T-helper 2 cell treated with Interferon-gamma antibody and Interleukin-4, amounts not matched to agents 5 μg/mL and 100 μg/mL, for 36 hours (primary cell): ENCODE measurements at regions not wholly inside any gene's neighbourhood (a gene's known extent, or its start where the extent isn't known, plus 50 kb on each side); places are given as distances from the start of the nearest gene placed in this dataset.
"Not testable (repeated sequence)": the region's sequence is repeated elsewhere in the genome, so short reads cannot be mapped to it uniquely, and the experiment has no call there.

ENCODE experiments used
- DNase-seq: peaks from one replicate; pipeline ENCODE4 v3.0.0; 2021; ENCODE audit warnings: low spot score
- H3K27ac Mint-ChIP-seq: one replicate; pipeline ENCODE4 v1.8.0; 2021; ENCODE audit warnings: mild to moderate bottlenecking, mixed read lengths
- H3K27me3 Mint-ChIP-seq: one replicate; pipeline ENCODE4 v1.8.0; 2021; ENCODE audit warnings: low read depth, mixed read lengths
- H3K36me3 Mint-ChIP-seq: one replicate; pipeline ENCODE4 v1.8.0; 2021; ENCODE audit warnings: low read depth, mixed read lengths
- H3K4me1 Mint-ChIP-seq: one replicate; pipeline ENCODE4 v1.8.0; 2021; ENCODE audit warnings: low read depth, mixed read lengths
- H3K4me3 Mint-ChIP-seq: one replicate; pipeline ENCODE4 v1.8.0; 2022; ENCODE audit warnings: mild to moderate bottlenecking, moderate library complexity, mixed read lengths
- H3K9me3 Mint-ChIP-seq: one replicate; pipeline ENCODE4 v1.8.0; 2021; ENCODE audit warnings: mixed read lengths

DNA sequence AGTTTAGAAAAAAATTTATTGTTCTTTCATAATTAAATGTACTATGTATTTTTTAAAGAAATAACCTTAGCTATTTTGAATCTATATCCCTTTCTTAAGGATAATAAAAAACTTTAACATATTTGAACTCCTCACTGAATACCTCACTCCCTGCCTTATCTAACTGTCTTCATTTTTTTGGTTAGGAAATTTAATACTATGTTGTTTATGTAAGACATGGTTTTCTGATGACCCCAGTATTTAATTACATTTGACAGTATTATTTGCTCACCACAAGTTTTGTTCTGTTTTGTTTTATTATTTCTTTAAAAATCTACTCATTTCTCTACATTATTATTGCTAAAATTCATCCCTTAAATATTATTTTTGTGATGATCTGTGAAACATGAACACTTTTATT is 394.4 kb upstream of the ADGRB3 start:
- peaks cover 4% of the 10 kb centered on the region for H3K9me3 Mint-ChIP-seq
- no peak overlapping the region for H3K4me3 Mint-ChIP-seq
- no peak for DNase-seq
- H3K36me3 Mint-ChIP-seq: no peaks in the 10 kb centered on the region
- no peaks in the 10 kb centered on the region for H3K4me1 Mint-ChIP-seq
- H3K27ac Mint-ChIP-seq: no peak overlapping the region
- no peaks in the 10 kb centered on the region for H3K27me3 Mint-ChIP-seq

DNA sequence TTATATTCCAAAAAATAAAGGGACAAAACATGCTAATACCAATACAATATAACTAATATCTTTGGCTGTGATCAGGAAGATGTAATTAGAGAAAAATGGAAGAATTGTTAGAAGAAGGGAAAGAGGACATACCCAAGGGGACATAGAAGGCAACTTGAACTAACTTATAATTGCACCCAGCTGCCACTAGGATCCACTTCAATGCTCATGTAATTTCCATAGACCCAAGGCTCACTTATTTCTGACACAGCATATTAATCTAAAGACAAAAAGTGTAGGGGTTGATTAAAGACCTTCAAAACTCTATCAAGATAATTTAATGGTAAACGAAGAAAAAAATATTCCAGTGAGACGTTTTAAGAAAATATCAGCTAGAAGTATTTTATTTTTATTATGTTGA is 396.0 kb upstream of the ADGRB3 start:
- Mint-ChIP-seq H3K4me3 (no peak overlapping the region), H3K9me3 (peaks cover 3% of the 10 kb centered on the region), H3K27ac (no peak overlapping the region), H3K4me1 (no peaks in the 10 kb centered on the region), H3K36me3 (no peaks in the 10 kb centered on the region), H3K27me3 (no peaks in the 10 kb centered on the region)
- no peak for DNase-seq

DNA sequence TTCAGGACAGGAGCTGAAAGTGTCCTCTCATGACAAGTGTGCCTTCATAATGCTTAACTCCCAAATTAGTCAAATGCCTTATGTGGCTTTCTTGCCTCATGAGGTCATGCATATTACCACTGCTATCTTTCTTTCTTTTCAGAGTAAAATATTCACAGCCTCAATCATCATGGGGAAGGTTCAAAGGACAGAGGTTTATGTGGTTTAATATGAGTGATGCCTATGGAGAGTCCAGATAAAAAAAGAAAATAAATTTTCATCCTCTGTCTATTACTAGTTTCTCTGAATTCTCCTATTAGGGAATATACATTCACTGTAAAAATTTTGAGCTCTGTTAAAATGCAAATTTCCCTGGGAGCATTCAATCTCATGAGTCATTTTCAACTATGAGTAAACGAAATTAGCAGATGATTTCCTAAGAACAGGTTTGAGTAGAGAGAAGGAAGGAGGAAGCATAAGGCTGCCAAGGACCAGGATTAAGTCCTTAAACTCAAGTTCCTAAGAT is 396.9 kb upstream of the ADGRB3 start:
- Mint-ChIP-seq H3K27ac (no peak overlapping the region), H3K4me3 (no peak overlapping the region), H3K4me1 (no peaks in the 10 kb centered on the region), H3K36me3 (no peaks in the 10 kb centered on the region), H3K27me3 (no peaks in the 10 kb centered on the region), H3K9me3 (no peaks in the 10 kb centered on the region)
- no peak for DNase-seq

DNA sequence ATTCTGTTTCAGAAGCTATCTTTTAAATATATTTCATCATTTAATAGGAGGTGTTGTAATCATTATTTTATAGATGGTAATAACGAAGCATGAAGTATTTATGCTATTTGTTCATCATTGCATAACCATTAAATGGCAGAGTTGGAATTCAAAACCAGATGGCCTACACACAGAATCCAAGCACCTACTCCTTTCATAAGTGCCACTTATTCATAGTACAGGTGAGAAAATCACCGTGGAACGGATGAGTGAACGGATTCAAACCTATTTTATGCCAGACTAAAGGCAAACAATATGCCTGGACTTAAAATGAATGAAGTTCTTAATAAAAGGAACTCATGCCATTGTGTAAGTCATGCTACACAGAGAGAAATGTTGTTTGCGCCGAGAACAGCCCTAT is 397.9 kb upstream of the ADGRB3 start:
- no peak overlapping the region for H3K27ac Mint-ChIP-seq
- no peaks in the 10 kb centered on the region for H3K27me3 Mint-ChIP-seq
- H3K4me1 Mint-ChIP-seq: no peaks in the 10 kb centered on the region
- no peaks in the 10 kb centered on the region for H3K9me3 Mint-ChIP-seq
- H3K36me3 Mint-ChIP-seq: no peaks in the 10 kb centered on the region
- no peak for DNase-seq
- H3K4me3 Mint-ChIP-seq: no peak overlapping the region

DNA sequence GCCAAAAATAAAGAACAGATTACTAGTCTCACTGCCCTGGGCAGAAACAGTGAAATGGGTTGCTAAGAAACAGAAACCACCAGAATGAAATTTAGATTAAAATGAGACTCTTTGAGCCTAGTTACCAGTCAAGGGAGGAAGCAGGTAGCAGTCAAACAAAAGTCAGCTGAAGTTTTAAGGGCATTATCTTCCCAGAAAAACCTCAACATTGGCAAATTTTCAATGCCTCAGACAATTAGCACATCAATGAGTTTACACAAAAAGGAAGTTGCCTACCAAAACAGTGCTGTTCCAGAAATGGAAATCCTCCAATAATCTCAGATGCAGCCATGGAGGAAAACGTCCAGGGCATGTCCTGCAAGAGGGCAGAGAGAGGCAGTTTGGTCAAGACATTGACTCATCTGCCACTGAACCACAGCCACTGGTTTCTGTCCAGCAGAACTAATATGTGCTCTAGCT is 399.7 kb upstream of the ADGRB3 start:
- Mint-ChIP-seq H3K4me1 (no peaks in the 10 kb centered on the region), H3K27me3 (no peaks in the 10 kb centered on the region), H3K9me3 (no peaks in the 10 kb centered on the region), H3K4me3 (no peak overlapping the region), H3K27ac (no peak overlapping the region), H3K36me3 (no peaks in the 10 kb centered on the region)
- DNase-seq: no peak

DNA sequence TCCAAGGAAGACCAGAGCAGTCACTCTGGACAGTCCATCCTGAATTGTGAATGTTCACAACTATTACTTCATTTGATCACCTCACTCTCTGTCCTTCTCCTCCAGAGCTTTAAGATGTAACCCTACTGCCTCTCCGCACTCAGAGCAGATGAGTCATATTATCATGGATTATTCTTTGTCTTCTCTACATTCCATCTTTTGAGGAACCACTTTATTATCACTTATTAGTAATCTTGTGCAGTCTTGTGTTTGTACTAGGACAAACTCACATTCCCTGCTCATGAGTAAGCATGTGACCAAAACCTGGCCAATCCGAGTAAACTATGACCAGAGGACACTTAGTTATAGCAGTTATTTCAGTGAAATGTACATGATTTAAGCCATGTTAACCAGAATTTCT is 401.5 kb upstream of the ADGRB3 start:
- no peak for DNase-seq
- Mint-ChIP-seq H3K4me3 (no peak overlapping the region), H3K27ac (no peak overlapping the region), H3K36me3 (no peaks in the 10 kb centered on the region), H3K9me3 (no peaks in the 10 kb centered on the region), H3K27me3 (no peaks in the 10 kb centered on the region), H3K4me1 (no peaks in the 10 kb centered on the region)

DNA sequence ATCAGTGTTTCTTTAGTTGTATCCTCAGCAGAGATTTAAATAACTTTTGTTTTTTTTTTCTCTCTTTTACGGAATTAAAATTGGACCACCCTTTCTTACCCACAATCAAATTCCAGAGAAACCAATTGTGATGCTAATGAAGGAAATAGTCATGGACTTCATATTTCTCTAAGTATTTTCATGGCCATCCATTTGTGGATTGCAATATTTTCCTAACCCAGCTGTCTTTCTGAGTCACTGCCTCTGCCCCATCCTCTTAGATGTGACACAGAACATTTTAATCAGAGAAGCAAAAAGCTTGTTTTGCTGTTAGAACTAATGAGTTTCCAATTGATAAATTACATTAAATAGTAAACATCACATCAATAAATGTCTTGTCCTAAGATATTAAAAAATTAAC is 405.5 kb upstream of the ADGRB3 start:
- no peak for DNase-seq
- Mint-ChIP-seq H3K27me3 (no peaks in the 10 kb centered on the region), H3K36me3 (no peaks in the 10 kb centered on the region), H3K9me3 (peaks cover 6% of the 10 kb centered on the region), H3K27ac (no peak overlapping the region), H3K4me3 (no peak overlapping the region), H3K4me1 (no peaks in the 10 kb centered on the region)

DNA sequence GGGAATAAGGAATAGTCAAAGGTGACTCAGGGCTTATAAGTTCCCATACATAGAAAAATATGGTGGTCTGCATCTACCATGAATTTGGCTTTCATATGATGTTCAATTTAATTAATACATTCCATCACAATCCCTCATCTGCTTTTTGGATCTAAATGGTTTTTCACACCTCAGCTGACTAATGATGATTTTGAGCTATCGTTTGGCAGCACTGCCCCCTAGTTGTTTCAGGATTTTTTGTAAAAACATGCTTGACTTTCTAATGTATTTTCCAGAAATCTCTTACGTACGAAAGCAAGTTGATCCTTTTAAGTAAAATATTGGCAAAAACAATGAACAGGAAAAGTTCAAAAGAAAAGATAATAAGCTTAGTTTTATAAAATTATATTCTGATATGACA is 408.6 kb upstream of the ADGRB3 start:
- Mint-ChIP-seq H3K36me3 (no peaks in the 10 kb centered on the region), H3K9me3 (peaks cover 10% of the 10 kb centered on the region), H3K27ac (no peak overlapping the region), H3K4me3 (no peak overlapping the region), H3K4me1 (no peaks in the 10 kb centered on the region), H3K27me3 (no peaks in the 10 kb centered on the region)
- no peak for DNase-seq

DNA sequence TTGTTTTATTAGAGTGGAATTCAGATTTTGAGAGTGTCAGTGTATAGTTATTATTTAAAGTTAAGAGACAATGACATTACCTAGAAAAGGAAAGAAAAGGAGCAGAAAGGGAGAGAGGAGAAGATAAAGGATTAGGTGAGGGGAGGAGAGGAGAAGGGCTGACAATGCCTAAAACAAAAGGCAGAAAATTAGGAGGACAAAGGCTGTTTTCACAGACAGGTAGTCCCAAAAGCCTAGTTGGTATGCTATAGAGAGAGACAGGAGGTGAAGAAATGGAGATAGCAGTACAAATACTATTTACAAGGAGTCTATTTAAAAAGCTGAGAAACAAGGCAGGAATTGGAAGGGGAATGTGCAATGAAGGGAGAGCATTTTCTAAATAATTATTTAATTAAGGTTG is 409.4 kb upstream of the ADGRB3 start:
- H3K27me3 Mint-ChIP-seq: no peaks in the 10 kb centered on the region
- DNase-seq: no peak
- H3K36me3 Mint-ChIP-seq: no peaks in the 10 kb centered on the region
- no peak overlapping the region for H3K27ac Mint-ChIP-seq
- H3K4me3 Mint-ChIP-seq: no peak overlapping the region
- no peaks in the 10 kb centered on the region for H3K4me1 Mint-ChIP-seq
- H3K9me3 Mint-ChIP-seq: peaks cover 10% of the 10 kb centered on the region

DNA sequence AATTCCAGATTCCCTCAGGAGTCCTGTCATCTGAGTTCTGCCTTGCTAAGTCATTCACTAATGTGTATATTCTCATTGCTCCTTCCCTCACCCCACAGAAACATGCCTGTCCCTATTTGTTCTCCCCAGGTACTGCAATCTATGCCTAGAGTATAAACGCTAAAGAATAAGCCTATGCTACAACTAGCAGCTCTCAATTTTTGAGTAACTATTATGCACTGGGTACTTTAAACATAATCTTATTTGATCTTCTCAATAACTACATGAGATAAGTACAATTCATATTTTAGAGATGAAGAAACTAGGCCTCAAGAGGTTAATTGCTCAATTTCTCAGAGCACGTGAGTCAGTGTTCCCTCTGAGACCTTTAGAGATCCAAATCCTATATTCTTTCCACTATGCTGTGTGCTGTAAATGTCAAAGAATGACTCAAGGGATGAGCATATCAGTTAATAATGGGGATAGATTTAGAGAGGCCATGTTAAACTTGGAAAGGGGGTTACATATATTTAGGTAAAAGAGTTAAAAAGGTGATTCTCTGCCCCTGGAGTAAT is 423.8 kb upstream of the ADGRB3 start:
- Mint-ChIP-seq H3K27me3 (no peaks in the 10 kb centered on the region), H3K27ac (no peak overlapping the region), H3K4me1 (no peaks in the 10 kb centered on the region), H3K4me3 (no peak overlapping the region), H3K36me3 (no peaks in the 10 kb centered on the region), H3K9me3 (peaks cover 28% of the 10 kb centered on the region)
- no peak for DNase-seq

DNA sequence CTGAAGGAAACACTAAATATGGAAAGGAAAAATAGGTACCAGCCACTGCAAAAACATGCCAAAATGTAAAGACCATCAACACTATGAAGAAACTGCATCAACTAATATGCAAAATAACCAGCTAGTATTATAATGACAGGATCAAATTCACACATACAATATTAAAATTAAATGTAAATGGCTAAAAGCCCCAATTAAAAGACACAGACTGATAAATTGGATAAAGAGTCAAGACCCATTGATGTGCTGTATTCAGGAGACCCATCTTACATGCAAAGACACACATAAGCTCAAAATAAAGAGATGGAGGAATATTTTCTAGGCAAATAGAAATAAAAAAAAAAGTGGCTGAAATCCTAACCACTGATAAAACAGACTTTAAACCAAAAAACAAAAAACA is 427.5 kb upstream of the ADGRB3 start:
- not testable (repeated sequence) for H3K27me3 Mint-ChIP-seq, DNase-seq, H3K4me1 Mint-ChIP-seq, H3K4me3 Mint-ChIP-seq, H3K27ac Mint-ChIP-seq, H3K36me3 Mint-ChIP-seq
- H3K9me3 Mint-ChIP-seq: peaks cover 29% of the 10 kb centered on the region

DNA sequence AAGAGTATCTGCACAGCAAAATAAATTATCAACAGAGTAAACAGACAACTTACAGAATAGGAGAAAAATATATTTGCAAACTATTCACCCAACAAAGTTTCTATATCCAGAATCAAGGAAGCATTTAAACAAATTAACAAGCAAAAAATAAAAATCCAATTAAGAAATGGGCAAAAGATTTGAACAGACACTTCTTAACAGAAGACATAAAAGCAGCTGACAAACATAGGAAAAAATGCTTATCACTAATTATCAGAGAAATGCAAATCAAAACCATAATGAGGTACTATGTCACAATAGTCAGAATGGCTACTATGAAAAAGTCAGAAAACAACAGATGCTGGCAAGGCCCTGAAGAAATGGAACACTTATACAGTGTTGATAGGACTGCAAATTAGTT is 434.2 kb upstream of the ADGRB3 start:
- H3K27me3 Mint-ChIP-seq: no peaks in the 10 kb centered on the region
- no peaks in the 10 kb centered on the region for H3K4me1 Mint-ChIP-seq
- no peak for DNase-seq
- no peaks in the 10 kb centered on the region for H3K36me3 Mint-ChIP-seq
- peaks cover 9% of the 10 kb centered on the region for H3K9me3 Mint-ChIP-seq
- H3K27ac Mint-ChIP-seq: no peak overlapping the region
- H3K4me3 Mint-ChIP-seq: no peak overlapping the region

DNA sequence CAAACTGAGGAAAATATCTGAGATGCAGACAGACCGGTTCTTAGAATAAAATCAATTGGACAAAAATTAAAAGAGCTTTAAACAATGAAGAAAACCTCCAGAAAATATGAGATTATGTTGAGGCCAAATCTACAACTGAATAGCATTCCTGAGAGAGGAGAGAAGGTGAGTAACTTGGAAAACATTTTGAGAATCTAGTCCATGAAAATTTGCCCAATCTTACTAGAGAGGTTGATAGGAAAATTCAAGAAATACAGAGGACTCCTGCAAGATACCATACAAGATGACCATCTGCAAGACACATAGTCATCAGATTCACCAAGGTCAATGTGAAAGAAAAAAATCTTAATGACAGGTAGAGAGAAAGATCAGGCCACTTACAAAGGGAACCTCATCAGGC is 437.7 kb upstream of the ADGRB3 start:
- no peaks in the 10 kb centered on the region for H3K27me3 Mint-ChIP-seq
- no peaks in the 10 kb centered on the region for H3K36me3 Mint-ChIP-seq
- H3K9me3 Mint-ChIP-seq: no peaks in the 10 kb centered on the region
- no peak overlapping the region for H3K4me3 Mint-ChIP-seq
- no peak overlapping the region for H3K27ac Mint-ChIP-seq
- no peaks in the 10 kb centered on the region for H3K4me1 Mint-ChIP-seq
- DNase-seq: no peak

DNA sequence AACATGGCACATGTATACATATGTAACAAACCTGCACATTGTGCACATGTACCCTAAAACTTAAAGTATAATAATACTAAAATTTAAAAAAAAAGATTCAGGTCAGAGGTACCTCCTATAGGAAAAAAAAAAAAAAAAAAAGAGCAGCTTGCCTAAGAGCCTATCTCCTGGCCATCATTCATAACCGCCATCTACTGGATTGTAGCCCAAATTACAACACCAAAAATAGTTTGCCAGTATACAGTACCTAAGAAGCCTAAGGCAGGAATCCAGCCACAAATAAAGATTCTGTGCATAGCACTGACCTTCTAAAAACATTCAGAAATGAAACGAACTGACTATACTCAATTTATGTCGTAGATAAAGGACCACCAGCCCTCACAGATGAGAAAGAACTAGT is 438.4 kb upstream of the ADGRB3 start:
- Mint-ChIP-seq H3K4me1 (no peaks in the 10 kb centered on the region), H3K9me3 (no peaks in the 10 kb centered on the region), H3K27ac (no peak overlapping the region), H3K4me3 (no peak overlapping the region), H3K36me3 (no peaks in the 10 kb centered on the region), H3K27me3 (no peaks in the 10 kb centered on the region)
- no peak for DNase-seq

DNA sequence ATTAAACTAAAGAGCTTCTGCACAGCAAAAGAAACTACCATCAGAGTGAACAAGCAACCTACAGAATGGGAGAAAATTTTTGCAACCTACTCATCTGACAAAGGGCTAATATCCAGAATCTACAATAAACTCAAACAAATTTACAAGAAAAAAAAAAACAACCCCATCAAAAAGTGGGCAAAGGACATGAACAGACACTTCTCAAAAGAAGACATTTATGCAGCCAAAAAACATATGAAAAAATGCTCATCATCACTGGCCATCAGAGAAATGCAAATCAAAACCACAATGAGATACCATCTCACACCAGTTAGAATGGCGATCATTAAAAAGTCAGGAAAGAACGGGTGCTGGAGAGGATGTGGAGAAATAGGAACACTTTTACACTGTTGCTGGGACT is 439.3 kb upstream of the ADGRB3 start:
- H3K4me1 Mint-ChIP-seq, H3K27ac Mint-ChIP-seq, H3K36me3 Mint-ChIP-seq, H3K9me3 Mint-ChIP-seq, H3K27me3 Mint-ChIP-seq, H3K4me3 Mint-ChIP-seq, DNase-seq: not testable (repeated sequence)
